ENCODE measurements at regions not wholly inside any gene's neighbourhood (a gene's known extent, or its start where the extent isn't known, plus 50 kb on each side); places are given as distances from the start of the nearest gene placed in this dataset.
"Not testable (repeated sequence)": the region's sequence is repeated elsewhere in the genome, so short reads cannot be mapped to it uniquely, and the experiment has no call there.

- no peak for DNase-seq
Measured at GRCh38 chr2:56519806-56520205, 336.0 kb downstream of the CCDC85A start.

DNA sequence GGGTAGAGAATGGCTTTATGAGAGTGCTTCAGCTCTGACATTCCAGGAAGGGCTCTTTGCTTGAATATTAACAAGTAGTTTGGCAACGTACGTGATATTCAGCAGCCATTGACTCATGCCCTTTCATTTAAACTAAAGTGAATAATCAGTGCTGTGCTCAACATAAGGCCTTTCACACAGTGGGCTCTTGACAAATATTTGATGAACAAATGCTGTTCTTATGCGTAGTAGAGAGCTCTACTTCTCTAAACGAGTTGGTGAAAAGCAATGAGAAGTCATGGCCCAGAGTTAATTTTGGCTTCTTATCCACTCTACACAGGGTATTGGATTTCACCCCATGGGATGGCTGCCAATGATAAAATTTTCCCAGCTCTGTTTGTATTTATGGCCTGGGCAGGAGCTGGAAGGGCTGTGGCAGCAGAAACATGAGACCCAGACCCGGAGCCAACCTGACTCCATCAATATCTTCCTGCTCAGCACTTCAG, 338.9 kb downstream of the CCDC85A start:
- no peak for DNase-seq

DNA sequence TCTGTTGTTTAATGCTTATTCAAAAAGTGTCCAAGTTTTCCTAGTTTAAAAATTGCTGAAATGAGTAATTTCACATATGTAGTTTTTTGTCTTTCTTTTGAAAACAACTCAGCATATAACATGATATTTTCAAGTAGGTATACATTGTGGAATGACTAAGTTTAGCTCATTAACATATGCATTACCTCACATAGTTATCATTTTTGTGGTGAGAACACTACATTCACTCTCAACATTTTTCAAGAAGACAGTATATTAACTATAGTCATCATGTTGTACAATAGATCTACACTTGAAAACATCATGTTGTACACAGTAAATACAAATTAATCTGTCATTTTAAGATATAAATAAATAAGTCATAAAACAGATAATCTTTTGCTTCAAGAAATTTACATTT, 340.0 kb downstream of the CCDC85A start:
- no peak for DNase-seq

- DNase-seq = no peak
Measured at GRCh38 chr2:56531668-56532420, 348.1 kb downstream of the CCDC85A start.

- no peak for DNase-seq
Measured at GRCh38 chr2:56534321-56534720, 350.5 kb downstream of the CCDC85A start.

GRCh38 chr2:56537756-56538155, 354.0 kb downstream of the CCDC85A start:
- no peak for DNase-seq

DNA sequence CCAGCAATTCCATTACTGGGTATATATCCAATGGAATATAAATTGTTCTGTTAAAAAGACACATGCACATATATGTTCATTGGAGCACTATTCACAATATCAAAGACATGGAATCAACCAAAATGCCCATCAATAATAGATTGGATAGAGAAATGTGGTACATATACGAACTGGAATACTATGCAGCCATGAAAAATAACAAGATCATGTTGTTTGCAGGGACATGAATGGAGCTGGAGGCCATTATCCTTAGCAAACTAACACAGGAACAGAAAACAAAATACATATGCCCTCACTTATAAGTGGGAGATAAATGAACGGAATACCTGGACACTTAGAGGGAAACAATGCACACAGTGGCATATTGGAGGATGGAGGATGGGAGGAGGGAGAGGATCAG, 355.8 kb downstream of the CCDC85A start:
- DNase-seq = no peak

DNA sequence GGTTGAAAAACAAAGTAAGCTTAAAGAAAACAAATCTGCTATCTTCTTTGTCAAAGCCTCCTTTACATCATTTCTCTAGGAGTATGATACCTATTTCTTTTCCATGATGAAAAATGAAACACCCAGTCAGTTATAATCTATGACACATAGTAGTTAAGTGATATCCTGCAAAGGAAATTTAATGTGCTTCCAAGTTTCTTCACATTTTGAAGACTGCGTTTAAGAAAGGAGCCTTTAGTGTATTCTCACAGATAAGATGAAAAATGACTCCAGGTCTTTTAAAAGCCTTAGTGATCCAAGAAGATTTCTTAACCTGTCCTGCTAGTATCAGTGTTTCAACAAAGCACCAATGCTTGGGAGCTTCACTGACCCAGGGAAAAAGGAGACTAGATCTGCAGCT, 356.7 kb downstream of the CCDC85A start:
- DNase-seq = no peak

DNA sequence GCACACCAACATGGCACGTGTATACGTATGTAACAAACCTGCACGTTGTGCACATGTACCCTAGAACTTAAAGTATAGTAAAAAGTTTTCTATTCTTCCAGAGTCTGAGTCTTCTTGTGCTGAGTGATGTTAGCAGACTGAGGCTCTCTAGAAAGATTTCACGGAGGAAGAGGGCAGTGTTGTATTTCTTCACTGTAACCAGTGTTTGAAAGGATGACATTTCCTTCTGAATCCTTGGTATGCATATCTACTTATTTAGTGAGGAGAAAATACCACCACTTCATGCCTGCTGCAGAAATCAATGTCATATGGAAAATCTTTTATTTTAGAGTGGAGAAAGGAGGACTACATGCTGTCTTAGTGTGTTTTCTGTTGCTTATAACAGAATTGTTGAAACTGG, 357.1 kb downstream of the CCDC85A start:
- no peak for DNase-seq

DNA sequence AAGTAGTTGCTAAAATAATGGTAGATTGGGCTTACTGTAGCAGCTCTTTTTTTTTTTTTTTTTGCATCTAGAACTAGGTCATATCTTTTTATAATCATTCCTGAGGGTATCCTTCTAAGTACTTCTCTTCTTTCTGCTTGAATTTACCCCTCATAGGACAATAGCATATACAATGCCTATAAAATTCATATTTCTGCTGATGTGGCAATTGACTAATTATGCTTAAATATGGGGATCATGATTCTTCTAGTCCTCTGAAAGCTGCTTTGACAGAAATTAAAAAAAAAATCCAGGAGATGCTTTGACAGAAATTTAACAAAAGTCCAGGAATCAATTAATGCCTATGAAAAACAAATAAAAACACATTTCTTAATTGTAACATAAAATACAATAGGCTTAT, 358.4 kb downstream of the CCDC85A start:
- no peak for DNase-seq

DNA sequence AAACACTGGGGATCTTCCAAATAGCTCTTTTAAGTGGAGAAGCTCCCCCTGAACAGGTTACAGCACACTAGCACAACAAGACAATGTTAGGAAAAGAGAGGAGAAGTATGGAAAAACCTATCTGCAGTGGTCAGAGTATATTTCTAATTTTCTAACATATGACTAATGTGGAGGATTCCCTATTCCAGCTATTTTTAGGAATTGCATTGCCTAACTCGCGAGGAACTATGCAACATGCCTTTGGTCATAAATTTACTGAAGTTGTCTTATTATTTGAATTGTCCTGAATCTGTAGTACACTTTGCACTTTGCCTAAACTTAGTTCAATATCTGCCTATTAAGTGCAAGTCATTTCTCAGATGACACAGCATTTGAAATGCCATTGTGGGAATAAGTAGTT, 381.4 kb downstream of the CCDC85A start:
- DNase-seq = no peak

DNA sequence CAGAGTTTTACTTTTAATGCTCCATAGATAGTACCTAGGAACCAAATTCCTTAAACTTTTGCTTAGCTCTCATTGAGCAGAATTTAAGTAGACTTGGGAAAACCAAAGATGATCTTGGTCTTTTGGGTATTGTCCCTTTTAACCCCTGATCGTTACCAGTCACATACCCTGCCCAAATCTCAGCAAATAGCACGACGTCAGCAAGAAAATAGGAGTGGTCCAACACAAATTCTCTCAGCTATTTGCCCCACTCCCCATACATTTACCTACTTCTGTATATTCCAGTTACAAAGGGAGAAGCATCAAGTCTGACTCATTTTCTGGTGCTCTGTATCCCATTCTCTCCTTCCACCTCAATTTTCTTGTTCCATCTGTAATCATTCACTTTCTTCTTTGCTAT, 387.3 kb downstream of the CCDC85A start:
- DNase-seq = no peak

- DNase-seq = no peak
Measured at GRCh38 chr2:56576001-56576400, 392.2 kb downstream of the CCDC85A start.

GRCh38 chr2:56580242-56580641, 396.5 kb downstream of the CCDC85A start:
- no peak for DNase-seq

DNA sequence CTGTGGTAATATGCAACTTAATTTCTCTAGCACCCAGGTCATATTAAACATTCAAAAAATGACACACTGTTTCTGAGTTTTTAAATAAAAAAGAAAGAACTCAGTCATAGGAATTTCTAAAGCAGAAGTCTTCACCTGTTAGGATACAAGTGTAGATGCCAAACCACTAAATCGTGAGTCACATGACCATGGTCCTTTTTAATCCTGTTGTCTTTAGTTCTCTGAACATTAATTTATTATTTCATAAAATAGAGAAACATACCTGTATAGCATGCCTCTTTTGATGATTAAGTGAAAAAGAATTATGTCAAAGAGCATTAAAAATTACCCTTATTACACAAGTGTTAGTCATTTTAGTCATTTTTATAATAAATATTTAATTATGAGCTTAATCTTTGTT, 398.8 kb downstream of the CCDC85A start:
- DNase-seq = no peak

DNA sequence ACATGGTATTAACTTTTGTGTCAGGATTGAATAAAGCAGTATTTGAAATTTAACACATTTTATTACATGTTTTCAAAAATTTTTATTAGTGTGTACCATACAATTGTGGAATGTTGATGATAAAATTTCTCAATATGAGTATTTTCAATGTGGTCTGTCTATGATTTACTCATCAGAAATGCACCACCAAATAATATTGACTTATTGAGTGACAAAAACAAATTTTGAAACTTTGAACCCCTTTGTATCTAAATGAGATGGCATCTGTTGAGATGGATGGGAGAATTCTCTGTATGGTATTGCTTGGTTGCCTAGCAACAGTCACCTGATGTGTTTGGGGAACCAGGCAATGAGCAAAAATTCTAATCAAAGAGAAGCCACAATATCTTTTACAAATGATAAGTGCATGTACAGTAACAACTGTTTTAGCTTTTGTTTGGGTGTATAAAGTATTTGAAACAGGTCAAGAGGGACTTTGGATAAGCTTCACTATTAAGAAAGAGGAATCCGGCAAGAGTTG, 400.1 kb downstream of the CCDC85A start:
- DNase-seq = no peak

DNA sequence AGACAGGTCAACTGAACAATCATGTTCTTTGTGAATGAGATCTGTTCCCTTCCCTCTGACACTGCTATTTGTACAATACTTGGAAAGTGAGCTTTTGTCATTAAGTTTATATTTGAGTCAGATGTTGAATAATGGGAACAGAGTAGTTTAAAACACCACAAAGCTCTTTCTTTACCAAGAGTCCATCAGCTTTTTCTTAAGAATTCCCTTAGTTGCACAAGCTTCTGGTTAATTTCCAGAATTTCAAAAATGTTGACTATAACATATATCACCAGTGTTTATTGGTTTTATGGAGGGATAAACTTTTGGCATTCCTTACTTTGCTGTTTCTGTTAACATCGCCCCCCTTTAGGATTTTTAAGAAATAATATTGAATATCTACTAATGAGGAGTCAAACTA, 403.7 kb downstream of the CCDC85A start:
- no peak for DNase-seq

- no peak for DNase-seq
Measured at GRCh38 chr2:56589194-56589593, 405.4 kb downstream of the CCDC85A start.

DNA sequence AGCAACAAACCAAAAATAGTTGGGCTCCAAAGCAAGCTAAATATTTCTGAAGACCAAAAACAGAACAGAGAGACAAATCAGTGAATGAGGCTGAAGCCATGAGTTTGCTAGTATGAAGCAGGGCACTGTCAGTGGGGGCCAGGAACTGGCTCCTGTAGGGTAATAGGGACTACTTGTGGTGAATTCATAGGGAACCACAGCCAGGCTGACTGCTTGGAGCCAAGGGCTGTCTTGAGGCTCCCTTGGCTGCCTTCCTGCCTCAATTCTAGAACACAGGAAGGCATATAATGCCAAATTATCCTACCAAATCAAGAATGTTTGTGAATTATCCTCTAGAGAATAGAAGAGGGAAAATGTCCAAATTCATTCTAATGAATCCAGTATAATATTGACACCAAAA, 406.0 kb downstream of the CCDC85A start:
- DNase-seq = no peak

DNA sequence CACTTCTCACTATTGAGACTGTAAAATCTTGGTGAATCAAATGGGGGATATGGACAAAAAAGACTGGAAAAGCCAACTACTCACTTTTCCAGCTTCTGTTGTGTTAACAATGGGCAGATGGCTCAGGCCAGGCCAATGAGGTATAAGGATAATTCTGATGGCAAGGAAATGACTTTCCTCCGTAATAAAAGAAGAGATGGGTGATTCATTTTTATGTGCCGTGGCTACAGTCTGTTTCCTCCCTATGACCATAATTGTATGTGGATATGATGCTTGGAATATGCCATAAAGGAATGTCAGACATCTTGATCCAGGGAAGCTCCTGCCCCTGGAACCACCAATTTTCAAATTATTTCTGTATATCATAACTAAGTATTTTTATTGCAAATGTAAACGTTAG, 406.8 kb downstream of the CCDC85A start:
- no peak for DNase-seq

DNA sequence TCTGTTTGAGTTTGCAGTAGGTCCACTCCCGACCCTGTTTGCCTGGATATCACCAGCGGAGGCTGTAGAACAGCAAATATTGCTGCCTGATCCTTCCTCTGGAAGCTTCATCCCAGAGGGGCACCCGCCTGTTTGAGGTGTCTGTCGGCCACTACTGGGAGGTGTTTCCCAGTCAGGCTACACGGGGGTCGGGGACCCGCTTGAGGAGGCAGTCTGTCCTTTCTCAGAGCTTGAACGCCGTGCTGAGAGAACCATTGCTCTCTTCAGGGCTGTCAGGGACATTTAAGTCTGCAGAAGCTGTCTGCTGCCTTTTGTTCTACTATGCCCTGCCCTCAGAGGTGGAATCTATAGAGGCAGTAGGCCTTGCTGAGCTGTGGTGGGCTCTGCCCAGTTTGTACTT, 422.3 kb downstream of the CCDC85A start:
- DNase-seq = not testable (repeated sequence)

DNA sequence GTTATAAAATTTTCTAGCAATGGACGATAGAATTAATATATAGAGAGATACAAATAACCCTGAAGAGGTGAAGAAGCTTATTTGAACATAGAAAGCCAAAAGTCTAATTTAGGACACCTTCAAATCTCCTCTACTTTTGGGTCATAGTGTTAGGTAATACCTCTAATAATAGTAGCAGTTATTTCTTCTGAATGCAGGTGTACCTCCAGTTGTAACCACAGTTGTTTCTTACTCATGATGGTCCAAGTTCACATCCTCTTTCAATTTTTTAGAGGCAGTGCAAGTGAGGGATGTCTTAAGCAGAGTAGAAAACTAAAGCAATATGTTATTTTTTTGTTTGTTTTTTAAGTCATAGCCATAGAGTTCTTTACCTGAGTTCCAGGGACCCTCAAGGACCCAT, 429.5 kb downstream of the CCDC85A start:
- DNase-seq = no peak

DNA sequence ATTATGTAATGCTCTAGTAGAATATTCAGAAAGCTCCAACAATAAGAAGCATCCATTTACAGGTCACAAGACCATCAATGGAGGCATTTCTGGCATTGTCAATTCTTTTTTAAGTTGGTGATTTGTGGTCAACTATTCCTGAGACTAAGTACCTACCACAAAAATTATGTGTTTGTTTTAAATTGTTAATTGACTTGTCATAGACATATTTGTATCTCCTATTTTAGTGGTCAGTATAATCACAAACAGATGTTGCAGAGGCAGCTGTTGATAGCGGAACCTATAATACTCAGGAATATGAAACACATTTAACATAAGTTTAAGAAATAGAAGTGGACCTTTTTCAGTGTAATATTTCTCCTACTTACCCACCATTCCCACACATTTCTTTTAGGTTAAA, 430.1 kb downstream of the CCDC85A start:
- DNase-seq = no peak

DNA sequence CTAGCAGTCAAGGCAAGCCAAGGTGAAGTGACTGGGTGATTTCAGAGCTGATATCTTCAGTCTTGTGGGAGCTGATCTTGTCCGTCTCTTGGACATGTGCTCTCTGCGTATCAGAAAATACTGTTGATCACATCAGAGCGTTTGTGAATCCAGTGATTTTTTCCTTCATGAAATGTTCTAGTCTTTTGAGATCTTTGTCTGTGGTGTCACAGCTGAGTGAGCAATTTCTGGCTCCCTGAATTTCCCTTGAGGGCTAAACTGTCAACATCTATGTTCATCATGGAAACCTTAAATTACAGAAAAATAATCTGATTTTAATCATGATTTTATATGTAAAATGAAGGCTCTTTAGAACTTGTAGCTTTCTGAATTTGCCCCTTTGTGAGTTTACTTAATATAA, 432.0 kb downstream of the CCDC85A start:
- no peak for DNase-seq

- no peak for DNase-seq
Measured at GRCh38 chr2:56624181-56624580, 440.4 kb downstream of the CCDC85A start.

All from suppressor macrophage treated with lipopolysaccharide for 1 hour (primary cell).